ENCODE measurements at regions not wholly inside any gene's neighbourhood (a gene's known extent, or its start where the extent isn't known, plus 50 kb on each side); places are given as distances from the start of the nearest gene placed in this dataset.

DNA sequence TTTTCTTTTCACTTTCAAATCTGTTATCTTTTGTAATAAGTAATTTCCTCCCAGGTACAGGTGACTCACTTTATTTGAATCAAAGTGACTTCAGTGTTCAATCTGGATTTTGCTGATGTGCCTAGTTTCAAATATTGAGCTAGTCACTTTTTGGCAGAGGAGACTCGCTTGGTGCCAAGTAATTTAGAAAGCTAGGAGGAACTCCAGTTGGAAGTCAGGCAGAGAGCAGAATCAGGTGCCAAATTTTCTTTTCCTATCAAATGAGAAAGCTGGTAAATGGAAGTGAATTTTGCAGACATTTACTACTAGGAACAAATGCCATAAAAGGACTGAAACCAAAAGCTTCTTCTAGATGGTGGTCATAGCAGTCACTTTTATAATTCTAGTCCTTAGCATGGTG lies 656.0 kb upstream of the KIF2B start:
- DNase-seq (ENCODE audit: low spot score): no peak

- DNase-seq (ENCODE audit: low spot score): peak; percentile 30
These were observed 672.5 kb upstream of the KIF2B start for GRCh38 chr17:53150101-53150698.

DNA sequence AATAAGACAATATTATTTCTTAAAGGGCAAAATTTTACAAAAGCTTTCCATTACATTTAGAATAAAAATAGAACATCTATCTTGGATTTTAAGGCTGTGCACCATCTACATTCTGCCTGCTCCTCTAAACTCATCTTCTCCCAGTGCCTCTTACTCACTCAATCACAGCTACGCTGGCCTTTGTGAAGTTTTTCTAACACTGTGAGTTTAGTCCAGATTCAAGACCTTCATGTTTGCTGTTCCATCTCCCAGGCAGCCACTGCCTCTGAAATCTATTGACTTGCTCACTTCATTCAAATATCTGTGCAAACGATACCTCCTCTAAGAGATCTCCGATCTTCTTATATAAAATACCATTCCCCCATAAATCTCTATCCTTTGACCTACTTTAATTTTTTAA lies 673.4 kb upstream of the KIF2B start:
- DNase-seq (ENCODE audit: low spot score): no peak

DNA sequence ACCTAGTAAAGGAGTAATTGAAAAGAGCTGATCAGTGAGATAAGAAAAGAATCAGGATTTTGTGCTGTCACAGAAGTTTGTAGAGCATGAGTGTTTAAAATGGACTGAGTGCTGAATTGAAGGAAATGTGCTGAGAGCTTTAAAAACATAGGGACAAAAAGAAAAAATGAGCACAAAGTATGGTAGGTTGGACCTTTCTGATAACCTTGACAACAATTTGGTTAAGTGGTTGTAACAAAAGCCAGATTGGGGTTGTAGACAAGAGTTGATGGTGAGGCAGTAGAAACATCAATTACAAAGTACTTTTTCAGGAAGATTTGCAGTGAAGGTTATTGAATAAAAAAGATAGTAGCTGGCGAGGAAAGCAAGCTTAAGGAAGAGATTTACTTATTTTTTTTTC lies 674.7 kb upstream of the KIF2B start:
- DNase-seq (ENCODE audit: low spot score): no peak

DNA sequence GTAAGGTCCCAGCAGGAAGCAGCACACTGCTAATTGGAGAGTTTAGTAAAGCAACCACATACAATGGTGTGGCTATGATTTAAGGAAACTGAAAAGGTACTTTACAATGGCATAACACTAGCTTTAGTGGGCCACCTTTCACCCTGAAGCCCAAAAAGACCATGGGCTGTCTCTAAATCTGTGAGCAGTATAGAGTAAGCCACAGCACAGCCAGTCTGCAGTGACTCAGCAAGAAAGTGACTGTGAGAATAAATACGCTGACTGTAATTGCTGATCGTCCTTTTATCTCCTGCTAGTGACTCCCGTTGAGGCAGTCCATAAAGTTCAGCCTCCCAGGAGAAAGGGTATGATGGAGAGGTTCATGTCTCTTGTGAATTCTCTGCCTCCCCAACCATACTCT lies 679.8 kb upstream of the KIF2B start:
- DNase-seq (ENCODE audit: low spot score): peak; percentile 53

DNA sequence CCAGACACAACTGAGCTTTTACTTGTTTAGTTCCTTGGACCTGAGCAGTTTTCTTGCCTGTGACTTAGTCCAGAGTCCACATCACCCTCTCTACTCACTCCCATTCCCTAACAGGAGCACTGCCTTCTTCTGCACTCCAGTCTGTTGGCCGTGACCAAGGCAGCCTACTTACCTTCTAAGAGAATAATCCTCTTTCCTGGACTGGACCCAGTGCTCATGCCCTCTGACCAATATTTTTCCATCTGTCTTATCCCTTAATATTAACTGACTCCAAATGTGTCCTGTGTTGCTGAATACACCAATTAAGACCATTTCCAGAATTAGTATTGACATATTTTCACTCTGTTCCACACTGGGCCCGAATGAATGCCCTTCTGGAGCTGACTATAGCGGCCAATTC lies 681.0 kb upstream of the KIF2B start:
- no peak for DNase-seq (ENCODE audit: low spot score)

GRCh38 chr17:53141280-53141679 lies 681.4 kb upstream of the KIF2B start:
- no peak for DNase-seq (ENCODE audit: low spot score)

DNA sequence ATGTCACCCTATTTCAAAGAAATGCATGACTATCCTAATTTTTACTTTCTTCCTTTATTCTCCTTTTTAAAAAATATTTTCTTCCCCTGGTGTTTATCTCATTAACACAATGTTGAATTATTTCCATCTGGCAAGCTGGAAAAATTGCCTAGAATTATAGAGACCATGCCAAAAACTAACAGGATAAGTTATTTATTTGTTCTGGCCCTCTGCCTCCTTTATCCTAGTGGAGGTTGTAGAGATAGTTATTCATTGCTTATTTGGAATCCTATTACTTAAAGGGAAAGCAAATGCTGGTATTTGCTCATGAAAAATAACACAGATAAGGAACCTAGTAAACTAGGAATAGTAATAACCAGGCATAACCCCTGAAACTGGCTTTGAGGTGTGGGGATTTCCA lies 684.9 kb upstream of the KIF2B start:
- no peak for DNase-seq (ENCODE audit: low spot score)

DNA sequence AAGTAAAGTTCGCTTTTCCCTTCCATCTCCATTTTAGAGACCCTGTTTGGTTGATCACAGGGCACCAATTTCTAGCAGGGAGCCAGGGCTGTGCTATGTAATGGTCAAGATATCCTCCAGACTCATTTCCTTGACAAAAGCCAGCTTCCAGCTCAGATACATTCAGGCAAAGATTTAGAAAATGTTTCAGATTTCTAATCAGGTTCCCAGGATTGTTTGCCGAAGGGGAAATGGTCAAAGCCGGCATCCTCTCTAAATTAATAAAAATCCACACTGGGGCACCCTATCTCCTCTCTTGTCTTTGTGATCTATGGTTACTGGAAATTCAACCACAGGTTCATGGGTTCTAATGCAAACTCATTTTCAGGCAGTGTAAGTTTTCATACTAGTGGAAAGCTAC lies 686.8 kb upstream of the KIF2B start:
- DNase-seq (ENCODE audit: low spot score): no peak

DNA sequence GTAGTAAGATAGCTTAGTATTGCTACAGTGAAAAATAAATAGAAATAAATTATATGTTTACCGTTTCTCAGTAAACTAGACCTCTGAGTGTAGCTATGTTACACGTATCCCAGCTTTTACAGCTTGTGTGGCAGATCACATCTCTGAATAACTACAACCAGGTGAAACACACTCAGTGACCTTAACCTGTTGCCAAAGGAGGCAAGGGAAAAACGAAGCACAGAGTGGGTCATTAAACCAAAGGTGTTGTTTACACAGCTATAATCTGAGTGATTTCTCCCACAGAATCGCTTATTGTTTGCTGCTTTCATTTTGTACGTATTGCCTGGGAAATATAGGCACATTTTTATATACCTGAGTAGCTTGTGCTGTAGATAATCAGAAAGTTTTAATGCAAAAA lies 688.2 kb upstream of the KIF2B start:
- DNase-seq (ENCODE audit: low spot score): no peak

GRCh38 chr17:53133876-53134275 lies 688.9 kb upstream of the KIF2B start:
- no peak for DNase-seq (ENCODE audit: low spot score)

- no peak for DNase-seq (ENCODE audit: low spot score)
These were observed 692.9 kb upstream of the KIF2B start for GRCh38 chr17:53129863-53130262.

DNA sequence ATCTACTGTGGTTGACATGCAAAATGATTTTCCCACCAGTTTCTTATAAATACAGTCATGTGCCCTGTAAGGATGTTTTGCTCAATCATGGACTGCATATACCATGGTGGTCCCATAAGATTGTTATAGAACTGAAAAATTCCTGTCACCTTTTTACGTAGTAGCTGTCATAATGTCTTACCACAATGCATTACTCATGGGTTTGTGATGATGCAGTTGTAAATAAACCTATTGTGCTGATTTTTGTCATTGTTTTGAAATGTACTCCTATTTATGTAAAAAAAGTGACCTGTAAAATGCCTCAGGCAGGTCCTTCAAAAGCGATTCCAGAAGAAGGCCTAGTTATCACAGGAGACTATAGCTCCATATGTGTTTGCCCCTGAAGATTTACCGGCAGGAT lies 695.4 kb upstream of the KIF2B start:
- no peak for DNase-seq (ENCODE audit: low spot score)

GRCh38 chr17:53122966-53123365 lies 699.8 kb upstream of the KIF2B start:
- no peak for DNase-seq (ENCODE audit: low spot score)

GRCh38 chr17:53119773-53120172 lies 703.0 kb upstream of the KIF2B start:
- no peak for DNase-seq (ENCODE audit: low spot score)

DNA sequence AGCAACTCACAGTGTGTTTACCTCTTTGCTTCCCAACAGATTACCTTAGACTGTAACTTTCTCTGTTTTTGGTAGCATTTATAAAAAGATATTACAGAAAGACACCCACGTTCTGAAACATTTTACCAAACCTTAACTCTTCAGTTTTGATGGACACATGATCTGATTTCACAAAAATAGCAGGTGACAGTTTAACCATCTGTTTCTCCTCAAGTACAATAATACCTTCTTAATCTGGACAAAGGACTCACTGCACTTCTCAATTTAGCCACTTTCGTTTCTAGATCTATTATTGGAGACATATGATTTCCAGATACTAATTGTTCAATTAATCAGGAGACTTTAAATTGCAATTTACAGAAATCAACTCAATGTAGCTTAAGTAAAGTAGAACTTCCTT lies 703.8 kb upstream of the KIF2B start:
- DNase-seq (ENCODE audit: low spot score): no peak

DNA sequence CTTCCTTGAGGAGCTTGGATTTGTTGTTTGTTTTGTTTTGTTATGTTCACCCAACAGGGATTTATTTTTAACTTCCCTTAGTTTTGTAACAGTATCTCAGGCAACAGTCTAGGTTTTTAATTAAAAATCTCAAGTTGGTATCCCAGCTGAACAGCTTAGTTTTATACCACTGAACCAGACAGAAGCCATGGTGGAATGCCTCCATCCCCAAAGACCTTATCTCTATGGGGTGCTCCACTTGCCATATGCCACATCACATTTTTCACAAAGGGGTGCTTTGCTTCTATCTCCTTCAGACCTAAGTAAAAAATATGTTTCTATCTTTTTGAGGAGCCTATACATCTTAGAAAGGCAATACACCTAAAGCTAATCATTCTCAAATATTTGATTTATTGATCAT lies 715.8 kb upstream of the KIF2B start:
- DNase-seq (ENCODE audit: low spot score): no peak

DNA sequence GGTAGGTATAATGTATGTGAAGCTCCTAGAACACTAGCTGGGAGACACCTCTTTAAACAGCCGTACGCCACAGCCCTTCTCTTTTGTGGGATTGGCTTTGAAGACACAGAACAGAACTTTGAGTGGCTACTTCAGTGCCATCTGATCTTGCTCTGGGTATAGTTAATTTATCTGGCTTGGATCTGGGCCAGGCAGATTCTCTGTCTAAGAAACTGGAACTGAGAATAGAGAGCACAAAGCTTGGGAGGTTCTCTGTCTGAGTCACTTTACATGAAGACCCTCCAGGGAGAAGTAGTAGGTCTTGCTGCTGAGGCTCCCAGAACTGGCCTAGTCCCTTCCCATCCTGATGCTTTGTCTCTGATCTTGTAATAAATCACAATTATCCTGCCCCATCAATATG lies 721.0 kb upstream of the KIF2B start:
- DNase-seq (ENCODE audit: low spot score): no peak

GRCh38 chr17:53100126-53100525 lies 722.6 kb upstream of the KIF2B start:
- no peak for DNase-seq (ENCODE audit: low spot score)

- no peak for DNase-seq (ENCODE audit: low spot score)
These were observed 729.3 kb upstream of the KIF2B start for GRCh38 chr17:53093391-53093790.

DNA sequence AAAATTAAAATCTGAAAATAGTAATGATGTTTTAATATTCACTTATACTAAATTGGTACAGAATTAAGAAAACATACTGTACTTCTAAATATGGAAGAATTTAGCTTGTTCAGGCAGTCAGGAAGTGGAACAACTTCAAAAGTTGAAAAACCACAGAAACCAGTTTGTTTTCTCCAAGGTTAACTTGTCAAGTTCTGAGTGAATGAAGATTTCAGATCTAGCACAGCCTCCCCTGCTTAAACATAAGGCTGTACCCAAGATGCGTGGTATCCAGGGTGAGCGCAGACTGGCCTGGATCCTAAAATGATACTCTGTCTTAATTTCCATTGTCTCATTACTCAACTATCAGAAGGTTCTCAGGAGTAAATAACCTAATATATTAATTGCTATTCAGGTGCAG lies 730.7 kb upstream of the KIF2B start:
- DNase-seq (ENCODE audit: low spot score): no peak

DNA sequence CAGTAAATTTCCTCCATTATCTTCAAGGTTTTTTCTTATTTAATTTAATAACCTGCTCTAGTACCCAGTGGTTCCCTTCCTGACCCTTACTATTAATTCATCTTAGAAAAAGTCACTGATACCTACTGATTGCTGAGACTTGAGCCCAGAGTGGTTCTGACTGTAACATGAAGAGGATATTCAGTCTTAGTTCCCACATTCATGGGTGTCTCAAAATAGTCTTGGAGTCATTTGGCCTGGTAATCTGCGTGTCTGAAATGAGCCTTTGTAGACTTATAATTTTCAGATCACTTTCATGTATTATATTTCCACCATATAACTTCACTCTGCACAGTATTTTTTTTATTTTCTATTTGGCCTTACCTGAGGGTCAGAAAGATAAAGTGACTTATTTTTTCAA lies 732.0 kb upstream of the KIF2B start:
- no peak for DNase-seq (ENCODE audit: low spot score)

DNA sequence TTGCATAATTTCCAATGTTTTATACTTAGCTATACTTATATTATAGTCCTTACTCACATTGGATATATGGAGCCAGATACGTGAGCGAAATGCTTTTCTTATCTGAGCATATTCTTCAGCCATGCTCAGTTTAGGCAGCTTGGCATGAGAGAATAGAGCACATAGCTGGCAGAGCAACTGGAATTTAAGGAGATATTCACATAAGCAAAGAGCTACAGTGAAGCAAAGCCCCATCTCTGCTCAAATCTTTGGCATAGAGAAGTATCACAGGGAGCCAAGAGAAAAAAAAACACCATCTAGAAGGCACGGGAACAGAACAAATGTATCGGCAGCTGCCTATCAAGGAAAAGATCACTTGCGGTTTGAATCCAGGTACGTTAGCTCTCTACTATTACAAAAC lies 734.2 kb upstream of the KIF2B start:
- DNase-seq (ENCODE audit: low spot score): no peak

DNA sequence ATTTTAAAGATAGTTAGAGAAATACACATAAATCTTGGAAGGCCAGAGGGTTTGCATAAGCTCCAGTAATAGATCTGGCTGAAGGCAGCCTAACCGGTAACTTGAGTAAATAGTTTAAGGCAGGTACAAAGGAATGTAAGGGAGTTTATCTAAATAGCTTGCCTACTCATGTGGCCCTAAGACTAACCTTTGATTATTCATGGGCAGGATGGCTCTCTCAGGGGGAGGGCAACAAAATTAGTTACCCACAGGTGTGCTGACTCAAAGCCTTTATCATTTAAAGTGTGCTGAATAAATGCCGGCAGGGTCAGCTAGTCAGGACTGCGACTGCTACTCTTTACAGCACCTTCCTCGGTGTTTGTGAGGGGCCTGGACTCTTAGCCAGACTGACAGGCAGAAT lies 761.3 kb upstream of the KIF2B start:
- no peak for DNase-seq (ENCODE audit: low spot score)

GRCh38 chr17:53058031-53058430 lies 764.7 kb upstream of the KIF2B start:
- DNase-seq (ENCODE audit: low spot score): no peak

Measured in RKO (cell line).